Omental fat pad (tissue), 3 donors: ENCODE measurements at regions not wholly inside any gene's neighbourhood (a gene's known extent, or its start where the extent isn't known, plus 50 kb on each side); places are given as distances from the start of the nearest gene placed in this dataset.

Experiments
- ATAC-seq: fragments of 150-250 bp; one replicate; pipeline ENCODE4 v1.9.1; 2016; ENCODE audit warnings: mild to moderate bottlenecking, moderate library complexity; ENCODE audit not compliant: low FRiP score
- DNase-seq: peaks from one replicate; pipeline ENCODE4 v3.0.0-alpha.2; 2019; ENCODE audit warnings: low spot score
- TF ChIP-seq, protein P1 (sequence below), 3 donors: fragments of 450-650 bp; IDR thresholded peaks; one replicate each; pipeline ENCODE4 v1.5.1; 2016 to 2017; ENCODE audit warnings: antibody characterized with exemption in 3 of 3, mild to moderate bottlenecking in 3 of 3, moderate library complexity in 2 of 3

GRCh38 chr10:43939939-43940820 lies 291.5 kb upstream of the ZNF32 start:
- TF ChIP-seq, protein P1, sequence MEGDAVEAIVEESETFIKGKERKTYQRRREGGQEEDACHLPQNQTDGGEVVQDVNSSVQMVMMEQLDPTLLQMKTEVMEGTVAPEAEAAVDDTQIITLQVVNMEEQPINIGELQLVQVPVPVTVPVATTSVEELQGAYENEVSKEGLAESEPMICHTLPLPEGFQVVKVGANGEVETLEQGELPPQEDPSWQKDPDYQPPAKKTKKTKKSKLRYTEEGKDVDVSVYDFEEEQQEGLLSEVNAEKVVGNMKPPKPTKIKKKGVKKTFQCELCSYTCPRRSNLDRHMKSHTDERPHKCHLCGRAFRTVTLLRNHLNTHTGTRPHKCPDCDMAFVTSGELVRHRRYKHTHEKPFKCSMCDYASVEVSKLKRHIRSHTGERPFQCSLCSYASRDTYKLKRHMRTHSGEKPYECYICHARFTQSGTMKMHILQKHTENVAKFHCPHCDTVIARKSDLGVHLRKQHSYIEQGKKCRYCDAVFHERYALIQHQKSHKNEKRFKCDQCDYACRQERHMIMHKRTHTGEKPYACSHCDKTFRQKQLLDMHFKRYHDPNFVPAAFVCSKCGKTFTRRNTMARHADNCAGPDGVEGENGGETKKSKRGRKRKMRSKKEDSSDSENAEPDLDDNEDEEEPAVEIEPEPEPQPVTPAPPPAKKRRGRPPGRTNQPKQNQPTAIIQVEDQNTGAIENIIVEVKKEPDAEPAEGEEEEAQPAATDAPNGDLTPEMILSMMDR (IDR thresholded peaks at IDR 0.05), result no peak
- no peak for ATAC-seq
- DNase-seq, result no peak

DNA sequence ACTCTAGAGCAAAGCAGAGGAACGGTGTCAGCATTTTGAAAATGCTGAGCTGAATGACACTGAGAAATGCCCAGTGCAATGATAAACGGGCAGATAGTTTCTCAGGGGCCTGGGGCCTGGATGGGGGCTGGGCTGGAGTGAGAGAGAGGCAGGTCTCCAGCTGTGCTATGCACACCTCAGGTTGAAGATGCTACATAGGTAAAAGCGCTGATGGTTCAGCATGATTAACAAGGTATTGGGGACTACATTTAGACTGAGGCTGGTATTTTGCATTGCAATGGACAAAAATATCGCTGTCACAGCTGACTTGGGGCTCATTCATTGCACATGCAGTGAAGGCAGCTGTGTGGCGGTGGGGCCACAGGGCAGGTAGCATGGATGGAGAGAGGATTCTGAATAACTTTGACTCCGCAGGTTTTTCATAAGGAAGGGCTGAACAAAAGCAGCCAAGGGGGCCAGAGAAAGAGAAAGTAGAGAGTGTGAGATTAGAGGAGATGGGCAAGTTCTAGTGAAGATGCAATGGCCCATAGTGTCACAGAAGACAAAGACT lies 290.8 kb upstream of the ZNF32 start:
- TF ChIP-seq, protein P1 (IDR thresholded peaks at IDR 0.05), result no peak
- ATAC-seq, result peak; percentile 24
- DNase-seq, result no peak

GRCh38 chr10:43938810-43939209 lies 290.1 kb upstream of the ZNF32 start:
- TF ChIP-seq, protein P1 (IDR thresholded peaks at IDR 0.05), result no peak
- DNase-seq, result no peak
- ATAC-seq, result no peak

GRCh38 chr10:43931308-43931930 lies 282.7 kb upstream of the ZNF32 start:
- no peak for DNase-seq
- no peak for ATAC-seq
- TF ChIP-seq, protein P1 (IDR thresholded peaks at IDR 0.05), result no peak

GRCh38 chr10:43930777-43931176 lies 282.1 kb upstream of the ZNF32 start:
- ATAC-seq, result no peak
- no peak for DNase-seq
- TF ChIP-seq, protein P1 (IDR thresholded peaks at IDR 0.05), result no peak

- ATAC-seq (no peak), DNase-seq (no peak)
- TF ChIP-seq, protein P1 (IDR thresholded peaks at IDR 0.05), result no peak
Measured at GRCh38 chr10:43930243-43930642, 281.6 kb upstream of the ZNF32 start.
